Panc1 (cell line): ENCODE measurements at regions not wholly inside any gene's neighbourhood (a gene's known extent, or its start where the extent isn't known, plus 50 kb on each side); places are given as distances from the start of the nearest gene placed in this dataset.

Experiments
- POLR2AphosphoS5 ChIP-seq: IDR thresholded peaks from 2 replicates; pipeline ENCODE4 v1.6.1; 2012; ENCODE audit warnings: mild to moderate bottlenecking, low read depth, low read length, moderate library complexity
- SIN3A ChIP-seq: IDR thresholded peaks from 2 replicates; pipeline ENCODE4 v1.6.1; 2012; ENCODE audit warnings: low read depth, mild to moderate bottlenecking, low read length, moderate library complexity, borderline replicate concordance; ENCODE audit not compliant: insufficient read depth
- TCF7L2 ChIP-seq: IDR thresholded peaks from 2 replicates; pipeline ENCODE4 v1.6.1; 2011; ENCODE audit warnings: mild to moderate bottlenecking, low read depth, low read length, inconsistent platforms
- TF ChIP-seq, protein P1 (sequence below): fragments of 450-650 bp; IDR thresholded peaks from 2 replicates; pipeline ENCODE4 v1.5.1; 2017; ENCODE audit warnings: mild to moderate bottlenecking
- TF ChIP-seq, protein P2 (sequence below), 2 experiments: IDR thresholded peaks; 2 replicates each; pipeline ENCODE4 v1.6.1; 2011 to 2012; ENCODE audit warnings: low read depth in 2 of 2, control low read depth in 1 of 2, low read length in 1 of 2, mild to moderate bottlenecking in 1 of 2, moderate library complexity in 1 of 2; ENCODE audit not compliant: insufficient read depth in 1 of 2

DNA sequence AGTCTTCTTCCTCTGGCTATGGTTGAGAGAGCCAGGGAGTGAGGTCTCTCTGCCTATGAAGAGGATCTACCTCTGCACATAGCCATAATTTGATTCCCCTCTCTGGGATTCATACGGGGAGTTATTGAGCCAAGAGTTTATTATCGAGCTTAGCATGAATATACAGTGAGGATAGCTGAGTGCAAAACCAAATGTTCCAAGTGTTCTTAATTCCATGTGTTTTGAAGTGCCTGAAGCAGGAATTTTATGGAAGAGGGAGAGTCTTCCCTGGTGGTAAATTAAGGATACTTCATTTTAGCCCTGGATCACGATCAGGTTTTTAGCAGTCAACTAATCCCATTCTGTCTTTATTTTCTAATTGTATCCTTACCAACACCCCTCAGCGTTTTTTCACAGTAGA is 270.6 kb downstream of the C1D start:
- TF ChIP-seq, protein P1, sequence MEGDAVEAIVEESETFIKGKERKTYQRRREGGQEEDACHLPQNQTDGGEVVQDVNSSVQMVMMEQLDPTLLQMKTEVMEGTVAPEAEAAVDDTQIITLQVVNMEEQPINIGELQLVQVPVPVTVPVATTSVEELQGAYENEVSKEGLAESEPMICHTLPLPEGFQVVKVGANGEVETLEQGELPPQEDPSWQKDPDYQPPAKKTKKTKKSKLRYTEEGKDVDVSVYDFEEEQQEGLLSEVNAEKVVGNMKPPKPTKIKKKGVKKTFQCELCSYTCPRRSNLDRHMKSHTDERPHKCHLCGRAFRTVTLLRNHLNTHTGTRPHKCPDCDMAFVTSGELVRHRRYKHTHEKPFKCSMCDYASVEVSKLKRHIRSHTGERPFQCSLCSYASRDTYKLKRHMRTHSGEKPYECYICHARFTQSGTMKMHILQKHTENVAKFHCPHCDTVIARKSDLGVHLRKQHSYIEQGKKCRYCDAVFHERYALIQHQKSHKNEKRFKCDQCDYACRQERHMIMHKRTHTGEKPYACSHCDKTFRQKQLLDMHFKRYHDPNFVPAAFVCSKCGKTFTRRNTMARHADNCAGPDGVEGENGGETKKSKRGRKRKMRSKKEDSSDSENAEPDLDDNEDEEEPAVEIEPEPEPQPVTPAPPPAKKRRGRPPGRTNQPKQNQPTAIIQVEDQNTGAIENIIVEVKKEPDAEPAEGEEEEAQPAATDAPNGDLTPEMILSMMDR = no peak
- no peak for TF ChIP-seq SIN3A
- TF ChIP-seq TCF7L2 = no peak
- TF ChIP-seq POLR2AphosphoS5 = no peak
- TF ChIP-seq, protein P2, sequence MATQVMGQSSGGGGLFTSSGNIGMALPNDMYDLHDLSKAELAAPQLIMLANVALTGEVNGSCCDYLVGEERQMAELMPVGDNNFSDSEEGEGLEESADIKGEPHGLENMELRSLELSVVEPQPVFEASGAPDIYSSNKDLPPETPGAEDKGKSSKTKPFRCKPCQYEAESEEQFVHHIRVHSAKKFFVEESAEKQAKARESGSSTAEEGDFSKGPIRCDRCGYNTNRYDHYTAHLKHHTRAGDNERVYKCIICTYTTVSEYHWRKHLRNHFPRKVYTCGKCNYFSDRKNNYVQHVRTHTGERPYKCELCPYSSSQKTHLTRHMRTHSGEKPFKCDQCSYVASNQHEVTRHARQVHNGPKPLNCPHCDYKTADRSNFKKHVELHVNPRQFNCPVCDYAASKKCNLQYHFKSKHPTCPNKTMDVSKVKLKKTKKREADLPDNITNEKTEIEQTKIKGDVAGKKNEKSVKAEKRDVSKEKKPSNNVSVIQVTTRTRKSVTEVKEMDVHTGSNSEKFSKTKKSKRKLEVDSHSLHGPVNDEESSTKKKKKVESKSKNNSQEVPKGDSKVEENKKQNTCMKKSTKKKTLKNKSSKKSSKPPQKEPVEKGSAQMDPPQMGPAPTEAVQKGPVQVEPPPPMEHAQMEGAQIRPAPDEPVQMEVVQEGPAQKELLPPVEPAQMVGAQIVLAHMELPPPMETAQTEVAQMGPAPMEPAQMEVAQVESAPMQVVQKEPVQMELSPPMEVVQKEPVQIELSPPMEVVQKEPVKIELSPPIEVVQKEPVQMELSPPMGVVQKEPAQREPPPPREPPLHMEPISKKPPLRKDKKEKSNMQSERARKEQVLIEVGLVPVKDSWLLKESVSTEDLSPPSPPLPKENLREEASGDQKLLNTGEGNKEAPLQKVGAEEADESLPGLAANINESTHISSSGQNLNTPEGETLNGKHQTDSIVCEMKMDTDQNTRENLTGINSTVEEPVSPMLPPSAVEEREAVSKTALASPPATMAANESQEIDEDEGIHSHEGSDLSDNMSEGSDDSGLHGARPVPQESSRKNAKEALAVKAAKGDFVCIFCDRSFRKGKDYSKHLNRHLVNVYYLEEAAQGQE (IDR thresholded peaks at IDR 0.05; ENCODE audit: insufficient read depth in 1 of 2, low read depth in 2 of 2, low read length in 1 of 2) = no peak
